Vagina (tissue), 2 donors: ENCODE measurements at regions not wholly inside any gene's neighbourhood (a gene's known extent, or its start where the extent isn't known, plus 50 kb on each side); places are given as distances from the start of the nearest gene placed in this dataset.

ENCODE experiments used
- CTCF ChIP-seq, 3 experiments: fragments of 450-650 bp in 2 of 3; fragments of 200-600 bp in 1 of 3; sonication (generic) in 1 of 3; IDR thresholded peaks; one replicate each; pipeline ENCODE4 v1.5.1; 2017 to 2019; ENCODE audit warnings: antibody characterized with exemption in 3 of 3, mild to moderate bottlenecking in 2 of 3, moderate library complexity in 2 of 3
- POLR2A ChIP-seq, 2 donors: fragments of 450-650 bp; IDR thresholded peaks; one replicate each; pipeline ENCODE4 v1.6.1; 2017; ENCODE audit warnings: antibody characterized with exemption in 2 of 2, mild to moderate bottlenecking in 2 of 2, moderate library complexity in 2 of 2
- POLR2AphosphoS5 ChIP-seq, 2 donors: sonication (generic); formaldehyde crosslinking; IDR thresholded peaks; one replicate each; pipeline ENCODE4 v1.9.0; 2017; ENCODE audit warnings: antibody characterized with exemption in 2 of 2, mild to moderate bottlenecking in 2 of 2, low read depth in 1 of 2; ENCODE audit not compliant: insufficient read depth in 1 of 2

- TF ChIP-seq CTCF (IDR thresholded peaks at IDR 0.05): no peak
- no peak for TF ChIP-seq POLR2AphosphoS5 (IDR thresholded peaks at IDR 0.05; ENCODE audit: insufficient read depth in 1 of 2, low read depth in 1 of 2)
- no peak for TF ChIP-seq POLR2A (IDR thresholded peaks at IDR 0.05)
Observed at GRCh38 chr1:70874818-70875217, 172.8 kb downstream of the PTGER3 start.
